Naive thymus-derived CD8-positive, alpha-beta T cell (primary cell): ENCODE measurements at regions not wholly inside any gene's neighbourhood (a gene's known extent, or its start where the extent isn't known, plus 50 kb on each side); places are given as distances from the start of the nearest gene placed in this dataset.
"Not testable (repeated sequence)": the region's sequence is repeated elsewhere in the genome, so short reads cannot be mapped to it uniquely, and the experiment has no call there.

Experiments
- ATAC-seq, 2 donors: fragments of 150-1000 bp; cut with Tn5 transposase in 1 of 2; sonication (Bioruptor Pico), chemical (Tn5 transposase) in 1 of 2; 1 replicate in 1 of 2; 2 replicates in 1 of 2; pipeline ENCODE4 v1.10.0; 2021; ENCODE audit warnings: mild to moderate bottlenecking in 2 of 2, moderate library complexity in 2 of 2
- POLR2A ChIA-PET: fragments of 350-600 bp; sonication (Branson Sonifier 250); formaldehyde crosslinking; loops from one replicate; lab custom pipeline; 2021; ENCODE audit warnings: antibody characterized with exemption; lab: Charles Lee
- DNase-seq, 10 donors: peaks; one replicate each; pipeline versions ENCODE4 v3.0.0 to v3.0.0-alpha.2; 2020 to 2022
- H3K27ac Mint-ChIP-seq, 10 donors: one replicate each; pipeline ENCODE4 v1.8.0; 2020 to 2022; ENCODE audit warnings: mild to moderate bottlenecking in 10 of 10, mixed read lengths in 10 of 10, moderate library complexity in 4 of 10, inconsistent platforms in 1 of 10
- H3K27me3 Mint-ChIP-seq, 5 donors: one replicate each; pipeline ENCODE4 v1.8.0; 2021 to 2022; ENCODE audit warnings: mixed read lengths in 5 of 5
- H3K36me3 Mint-ChIP-seq, 3 donors: one replicate each; pipeline ENCODE4 v1.8.0; 2020 to 2022; ENCODE audit warnings: mixed read lengths in 3 of 3, mild to moderate bottlenecking in 2 of 3, inconsistent platforms in 1 of 3
- H3K4me1 Mint-ChIP-seq, 4 donors: one replicate each; pipeline ENCODE4 v1.8.0; 2021 to 2022; ENCODE audit warnings: mixed read lengths in 4 of 4
- H3K4me3 Mint-ChIP-seq, 10 donors: one replicate each; pipeline ENCODE4 v1.8.0; 2020 to 2022; ENCODE audit warnings: mild to moderate bottlenecking in 10 of 10, mixed read lengths in 10 of 10, moderate library complexity in 6 of 10, inconsistent platforms in 1 of 10
- H3K9me3 Mint-ChIP-seq, 9 donors: one replicate each; pipeline ENCODE4 v1.8.0; 2020 to 2022; ENCODE audit warnings: mixed read lengths in 9 of 9, mild to moderate bottlenecking in 3 of 9, inconsistent platforms in 1 of 9, moderate library complexity in 1 of 9

DNA sequence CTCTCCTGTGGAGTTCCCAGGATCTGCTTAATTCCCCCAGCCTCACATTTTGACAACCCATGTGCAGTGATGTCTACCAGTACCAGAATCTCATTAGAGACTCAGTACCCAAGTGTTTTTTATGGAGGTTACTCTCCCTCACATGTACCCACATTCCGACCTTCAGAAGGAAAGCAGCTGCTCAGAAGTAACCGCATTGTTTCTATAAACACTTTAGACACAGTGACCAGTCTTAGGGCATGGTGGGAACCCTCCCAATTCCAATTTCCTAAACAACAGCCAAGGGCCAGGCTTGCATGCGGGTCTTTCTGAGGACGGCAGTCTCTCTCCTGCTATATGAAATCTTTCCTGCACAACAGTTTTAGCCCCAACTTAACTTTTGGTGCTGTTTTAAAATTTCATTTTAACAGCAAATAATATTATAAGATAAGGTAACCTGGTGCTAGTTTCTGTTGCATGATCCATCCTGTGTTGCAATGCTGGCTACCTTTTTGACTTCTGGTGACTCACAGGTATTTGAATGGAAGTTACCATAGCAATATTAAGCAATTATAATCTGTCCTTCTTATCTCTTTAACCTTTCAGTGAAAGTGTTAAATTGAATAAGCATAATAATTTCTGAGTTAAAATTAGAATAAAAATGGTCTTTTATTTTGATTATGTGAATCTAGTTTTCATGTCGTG lies 98.3 kb upstream of the THOC3 start:
- H3K27ac Mint-ChIP-seq, H3K4me1 Mint-ChIP-seq, H3K4me3 Mint-ChIP-seq, H3K27me3 Mint-ChIP-seq, DNase-seq, H3K36me3 Mint-ChIP-seq, POLR2A ChIA-PET, H3K9me3 Mint-ChIP-seq, ATAC-seq: not testable (repeated sequence)

DNA sequence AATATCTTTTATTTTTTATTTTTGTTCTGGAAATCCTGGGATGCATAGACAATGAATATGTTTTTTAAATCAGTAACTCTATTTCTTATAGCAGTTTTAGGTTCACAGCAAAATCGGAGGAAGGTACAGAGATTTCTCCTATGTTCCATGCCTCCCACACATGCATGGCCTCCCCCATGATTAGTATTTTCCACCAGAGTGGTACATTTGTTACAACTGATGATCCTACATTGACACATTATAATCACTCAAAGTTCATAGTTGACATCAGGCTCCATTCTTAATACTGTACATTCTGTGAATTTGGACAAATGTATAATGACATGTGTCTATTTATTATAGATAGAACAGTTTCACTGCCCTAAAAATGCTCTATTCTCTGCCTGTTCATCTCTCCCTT lies 99.0 kb upstream of the THOC3 start:
- H3K27ac Mint-ChIP-seq, POLR2A ChIA-PET, DNase-seq, ATAC-seq, H3K4me1 Mint-ChIP-seq, H3K36me3 Mint-ChIP-seq, H3K27me3 Mint-ChIP-seq, H3K4me3 Mint-ChIP-seq, H3K9me3 Mint-ChIP-seq: not testable (repeated sequence)

DNA sequence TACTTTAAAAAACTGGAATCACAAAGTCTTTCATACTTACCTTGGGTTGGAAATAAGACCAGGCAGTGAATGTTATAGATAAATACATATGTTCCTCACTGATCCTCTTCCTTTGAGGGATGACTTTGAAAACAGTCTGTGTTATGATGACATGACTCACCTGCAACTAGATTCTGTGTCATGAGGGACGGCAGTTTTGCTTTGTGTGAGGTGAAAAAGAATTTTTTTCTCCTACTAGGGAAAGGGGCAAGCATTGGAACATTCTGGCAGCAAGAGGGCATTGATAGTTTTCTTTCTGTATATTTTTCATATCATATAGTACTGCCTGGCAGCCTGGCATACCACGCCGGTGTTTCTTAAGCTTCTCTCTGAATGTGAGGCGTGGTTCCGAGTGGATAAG lies 99.8 kb upstream of the THOC3 start:
- DNase-seq, H3K9me3 Mint-ChIP-seq, H3K36me3 Mint-ChIP-seq, POLR2A ChIA-PET, ATAC-seq, H3K4me1 Mint-ChIP-seq, H3K4me3 Mint-ChIP-seq, H3K27me3 Mint-ChIP-seq: not testable (repeated sequence)
- H3K27ac Mint-ChIP-seq, result peak overlapping the region in 4 of 10 donors; percentile 15 to 82 (median 46)

DNA sequence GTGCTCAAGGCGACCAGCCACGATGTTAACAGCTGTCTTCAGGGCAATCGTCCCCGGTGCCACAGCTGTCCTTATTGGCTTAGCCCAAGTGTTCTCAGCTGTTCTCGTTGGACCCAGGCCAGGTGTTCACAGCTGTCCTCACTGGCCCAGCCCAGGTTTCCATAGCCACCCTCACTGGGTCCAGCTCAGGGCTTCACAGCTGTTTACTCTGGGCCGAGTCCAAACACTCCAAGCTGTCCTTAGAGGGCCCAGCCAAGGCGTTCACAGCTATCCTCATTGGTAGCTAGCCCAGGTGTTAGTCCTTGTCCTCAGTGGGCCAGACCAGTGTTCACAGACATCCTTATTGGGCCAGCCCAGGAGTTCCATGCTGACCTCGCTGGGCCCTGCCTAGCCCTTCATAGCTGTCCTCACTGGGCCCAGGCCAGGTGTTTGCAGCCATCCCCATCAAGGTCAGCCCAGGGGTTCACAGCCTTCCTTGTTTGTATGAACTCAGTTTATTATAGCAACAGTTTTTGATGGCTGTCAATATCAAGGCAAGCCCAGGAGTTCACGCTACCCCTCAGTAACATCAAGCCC lies 106.0 kb upstream of the THOC3 start:
- not testable (repeated sequence) for H3K9me3 Mint-ChIP-seq

DNA sequence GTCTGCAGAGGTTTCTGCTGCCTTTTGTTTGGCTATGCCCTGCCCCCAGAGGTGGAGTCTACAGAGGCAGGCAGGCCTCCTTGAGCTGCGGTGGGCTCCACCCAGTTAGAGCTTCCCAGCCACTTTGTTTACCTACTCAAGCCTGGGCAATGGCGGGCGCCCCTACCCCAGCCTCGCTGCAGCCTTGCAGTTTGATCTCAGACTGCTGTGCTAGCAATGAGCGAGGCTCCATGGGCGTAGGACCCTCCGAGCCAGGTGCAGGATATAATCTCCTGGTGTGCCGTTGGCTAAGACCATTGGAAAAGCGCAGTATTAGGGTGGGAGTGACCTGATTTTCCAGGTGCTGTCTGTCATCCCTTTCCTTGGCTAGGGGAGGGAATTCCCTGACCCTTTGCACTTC lies 115.6 kb upstream of the THOC3 start:
- H3K9me3 Mint-ChIP-seq, POLR2A ChIA-PET, H3K27me3 Mint-ChIP-seq, H3K27ac Mint-ChIP-seq, DNase-seq, H3K4me1 Mint-ChIP-seq, H3K4me3 Mint-ChIP-seq, ATAC-seq: not testable (repeated sequence)
- peaks cover 0 to 17% (median 2%) of the 10 kb centered on the region in 3 donors for H3K36me3 Mint-ChIP-seq

More for the DNA sequence above, 106.0 kb upstream of the THOC3 start:
- DNase-seq, H3K27ac Mint-ChIP-seq, H3K27me3 Mint-ChIP-seq, POLR2A ChIA-PET, H3K4me1 Mint-ChIP-seq, ATAC-seq, H3K36me3 Mint-ChIP-seq, H3K4me3 Mint-ChIP-seq: not testable (repeated sequence)

DNA sequence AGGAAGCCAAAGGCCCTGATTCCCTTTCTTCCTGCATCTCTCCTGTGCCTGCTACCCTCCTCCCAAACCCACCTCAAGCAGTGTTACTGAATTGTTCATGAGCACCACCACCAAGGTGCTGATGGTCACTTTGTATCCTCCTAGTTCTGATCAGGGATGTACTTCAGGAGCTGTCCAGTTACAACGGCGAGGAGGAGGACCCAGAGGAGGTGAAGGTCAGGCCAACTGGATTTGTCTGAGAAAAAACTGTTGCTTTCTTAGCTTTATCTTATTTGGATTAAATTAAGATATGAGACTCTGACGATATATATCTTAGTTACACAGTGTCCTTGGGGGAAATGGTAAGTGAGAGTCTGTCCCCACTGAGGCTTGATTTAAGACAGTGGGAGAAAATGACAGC lies 135.0 kb upstream of the THOC3 start:
- H3K27me3 Mint-ChIP-seq, H3K4me1 Mint-ChIP-seq, H3K9me3 Mint-ChIP-seq, H3K4me3 Mint-ChIP-seq, POLR2A ChIA-PET, ATAC-seq, DNase-seq, H3K27ac Mint-ChIP-seq, H3K36me3 Mint-ChIP-seq: not testable (repeated sequence)

DNA sequence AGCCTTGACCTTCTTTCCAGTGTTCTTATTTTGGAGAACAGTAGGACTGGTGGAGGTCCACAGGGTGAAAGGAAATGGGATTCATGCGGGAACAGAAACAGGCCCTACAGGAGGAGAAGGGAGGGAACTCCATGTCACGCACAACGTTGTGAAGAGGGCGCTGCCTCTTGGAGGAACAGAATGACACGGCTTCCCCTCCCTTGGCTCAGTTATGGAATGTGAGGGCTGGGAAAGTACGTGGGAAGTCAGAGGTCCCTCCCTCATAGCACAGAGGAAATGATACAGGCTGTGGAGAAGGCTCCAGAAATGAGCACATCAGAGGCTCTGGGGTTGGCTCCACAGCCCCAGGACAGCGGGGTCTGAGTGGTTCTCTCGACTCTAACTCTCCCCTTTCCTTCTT lies 125.3 kb upstream of the SIMC1 start:
- H3K36me3 Mint-ChIP-seq, H3K9me3 Mint-ChIP-seq, H3K4me1 Mint-ChIP-seq, DNase-seq, H3K27me3 Mint-ChIP-seq, POLR2A ChIA-PET, H3K4me3 Mint-ChIP-seq, H3K27ac Mint-ChIP-seq, ATAC-seq: not testable (repeated sequence)

DNA sequence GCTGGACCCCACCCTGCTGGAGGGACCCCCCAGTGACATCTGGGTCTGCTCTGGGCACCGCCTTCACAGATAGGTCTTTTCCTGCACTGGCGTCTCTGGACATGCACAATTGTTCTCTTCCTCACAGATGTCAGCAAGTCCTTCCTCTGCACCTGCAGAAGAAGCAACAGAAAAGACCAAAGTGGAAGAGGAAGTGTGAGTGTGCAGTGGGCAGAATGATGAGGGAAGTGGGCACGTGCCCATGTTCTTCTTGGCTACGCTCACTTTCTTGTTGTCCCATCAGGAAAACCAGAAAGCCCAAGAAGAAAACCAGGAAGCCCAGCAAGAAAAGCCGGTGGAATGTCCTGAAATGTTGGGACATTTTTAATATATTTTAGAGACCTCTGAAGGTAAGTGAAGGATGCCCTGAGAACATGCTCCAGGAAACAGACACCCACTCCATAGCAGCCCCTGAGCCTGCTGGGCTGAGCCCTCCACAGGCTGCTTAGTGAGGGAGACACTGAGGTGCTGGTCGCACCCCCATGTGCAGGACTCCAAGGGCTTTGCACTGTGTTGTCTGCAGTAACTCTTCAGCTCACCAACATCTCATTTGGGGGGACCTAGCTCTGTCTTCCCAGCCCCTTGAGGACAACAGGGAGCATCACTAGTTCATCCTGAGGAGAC lies 124.4 kb upstream of the SIMC1 start:
- H3K4me3 Mint-ChIP-seq, H3K36me3 Mint-ChIP-seq, POLR2A ChIA-PET, H3K9me3 Mint-ChIP-seq, H3K4me1 Mint-ChIP-seq, DNase-seq, H3K27me3 Mint-ChIP-seq, H3K27ac Mint-ChIP-seq: not testable (repeated sequence)
- peak in 1 of 2 donors; percentile 32 for ATAC-seq

DNA sequence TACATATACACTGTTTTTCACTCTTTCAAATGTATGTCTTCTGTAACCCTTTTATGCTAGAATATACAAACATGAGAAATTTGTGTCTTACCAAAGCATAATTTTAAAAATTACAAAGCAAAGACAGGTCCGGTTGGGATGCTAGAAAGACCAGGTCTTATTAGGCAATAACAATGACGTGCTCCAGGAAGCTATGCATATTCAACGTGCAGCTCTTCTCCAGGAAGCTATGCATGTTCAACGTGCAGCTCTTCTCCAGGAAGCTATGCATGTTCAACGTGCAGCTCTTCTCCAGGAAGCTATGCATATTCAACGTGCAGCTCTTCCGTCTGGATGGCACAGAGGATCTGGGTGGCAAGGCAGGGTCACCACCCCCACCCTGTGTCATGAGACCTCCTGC lies 123.4 kb upstream of the SIMC1 start:
- H3K27ac Mint-ChIP-seq, H3K4me3 Mint-ChIP-seq, DNase-seq, H3K9me3 Mint-ChIP-seq, H3K27me3 Mint-ChIP-seq, H3K4me1 Mint-ChIP-seq, POLR2A ChIA-PET, H3K36me3 Mint-ChIP-seq, ATAC-seq: not testable (repeated sequence)

DNA sequence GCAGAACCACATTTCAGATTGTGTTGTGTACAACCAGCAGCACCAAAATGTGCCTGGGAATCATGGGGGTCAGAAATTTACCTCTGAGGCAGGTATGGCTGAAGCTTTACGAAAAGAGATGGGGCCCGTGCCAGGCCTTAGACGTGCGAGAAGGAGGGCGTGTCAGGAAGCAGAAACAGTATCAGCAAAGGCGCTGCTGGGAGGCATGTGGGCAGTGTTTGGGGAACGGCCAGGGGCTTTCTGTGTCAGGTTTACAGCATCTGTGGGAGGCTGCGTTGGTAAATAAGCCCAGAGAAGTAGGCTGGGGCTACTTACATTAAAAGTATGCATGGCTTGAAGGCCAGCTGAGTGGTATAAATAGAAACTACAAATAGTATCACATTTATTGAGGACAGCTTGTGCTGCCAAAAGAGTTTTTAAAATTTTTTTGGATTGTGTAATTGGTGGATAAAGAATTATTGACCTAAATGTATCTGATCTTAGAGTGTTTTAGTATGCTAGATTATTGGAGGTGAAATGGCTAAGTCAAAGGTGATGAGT lies 120.5 kb upstream of the SIMC1 start:
- DNase-seq, H3K36me3 Mint-ChIP-seq, POLR2A ChIA-PET, H3K4me3 Mint-ChIP-seq, H3K9me3 Mint-ChIP-seq, H3K27me3 Mint-ChIP-seq, H3K4me1 Mint-ChIP-seq, ATAC-seq, H3K27ac Mint-ChIP-seq: not testable (repeated sequence)

DNA sequence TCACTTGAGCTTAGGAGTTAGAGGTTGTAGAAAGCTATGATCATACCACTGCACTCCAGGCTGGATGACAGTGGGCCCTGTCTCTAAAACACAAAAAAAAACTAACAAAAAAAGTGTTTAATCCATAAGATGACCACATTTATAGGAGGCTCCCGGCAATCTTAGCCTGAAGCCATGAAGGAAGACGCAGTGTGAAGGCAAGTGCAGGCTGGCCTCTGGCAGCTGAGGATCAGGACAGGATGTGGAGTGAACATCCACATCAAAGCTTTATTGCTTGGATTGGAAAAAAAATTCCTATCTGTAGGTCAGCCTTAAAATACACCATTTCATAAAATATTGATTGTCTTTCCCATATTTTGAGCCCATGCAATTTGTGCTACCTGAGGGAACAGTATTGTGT lies 115.9 kb upstream of the SIMC1 start:
- H3K4me1 Mint-ChIP-seq, H3K27ac Mint-ChIP-seq, H3K9me3 Mint-ChIP-seq, ATAC-seq, H3K4me3 Mint-ChIP-seq, H3K27me3 Mint-ChIP-seq, POLR2A ChIA-PET, DNase-seq: not testable (repeated sequence)
- peaks cover 0 to 27% (median 3%) of the 10 kb centered on the region in 3 donors for H3K36me3 Mint-ChIP-seq

DNA sequence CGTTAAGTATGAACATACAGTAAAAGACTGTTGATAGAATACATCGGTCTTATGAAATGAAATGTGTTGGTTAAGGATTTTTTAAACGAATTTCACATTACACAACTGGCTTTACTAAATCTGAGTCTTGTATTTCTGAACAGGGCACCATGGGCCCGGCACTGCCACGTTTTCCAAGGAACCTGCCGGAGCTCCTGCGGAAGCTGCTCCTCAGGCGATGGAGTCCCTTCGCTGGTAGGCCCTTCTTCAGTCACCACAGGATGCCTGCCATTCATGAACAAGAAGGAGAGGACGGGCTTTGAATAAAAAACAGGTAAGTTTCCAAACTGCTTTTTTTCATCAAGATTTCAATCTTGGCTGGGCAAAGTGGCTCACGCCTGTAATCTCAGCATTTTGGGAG lies 114.1 kb upstream of the SIMC1 start:
- H3K4me3 Mint-ChIP-seq, ATAC-seq, H3K9me3 Mint-ChIP-seq, H3K27ac Mint-ChIP-seq, DNase-seq, POLR2A ChIA-PET, H3K27me3 Mint-ChIP-seq, H3K4me1 Mint-ChIP-seq: not testable (repeated sequence)
- H3K36me3 Mint-ChIP-seq, result peaks cover 0 to 27% (median 3%) of the 10 kb centered on the region in 3 donors

DNA sequence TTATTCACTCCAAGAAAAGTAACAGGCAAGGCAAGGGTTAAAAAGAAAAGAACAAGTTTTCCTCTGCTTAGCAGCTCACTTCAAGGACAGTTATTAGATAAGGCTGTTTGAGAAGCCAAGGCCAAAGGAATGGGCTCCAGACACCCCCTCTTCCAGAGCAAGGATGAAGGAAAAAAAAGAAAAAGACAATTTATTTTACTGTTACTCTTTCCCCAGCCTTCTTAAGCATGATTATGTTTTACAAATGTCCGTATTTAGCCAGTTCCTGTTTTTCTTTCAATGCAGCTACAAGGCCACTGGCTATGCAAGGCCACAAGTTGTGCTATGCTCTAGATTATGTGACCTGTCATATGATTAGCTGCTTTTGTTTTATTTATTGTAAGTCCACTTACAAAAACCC lies 106.5 kb upstream of the SIMC1 start:
- peak overlapping the region in 1 of 10 donors; percentile 84 for H3K4me3 Mint-ChIP-seq
- peaks cover 10 to 28% (median 17%) of the 10 kb centered on the region in 4 donors for H3K4me1 Mint-ChIP-seq
- H3K9me3 Mint-ChIP-seq, result peaks cover 0 to 5% (median 0%) of the 10 kb centered on the region in 9 donors
- peak overlapping the region in 1 of 10 donors; percentile 22 for H3K27ac Mint-ChIP-seq
- H3K36me3 Mint-ChIP-seq, result no peaks in the 10 kb centered on the region
- POLR2A ChIA-PET, result no interaction called here
- no peak for DNase-seq
- peaks cover 2 to 25% (median 10%) of the 10 kb centered on the region in 5 donors for H3K27me3 Mint-ChIP-seq
- ATAC-seq, result no peak
